HEK293 (cell line): ENCODE measurements at regions not wholly inside any gene's neighbourhood (a gene's known extent, or its start where the extent isn't known, plus 50 kb on each side); places are given as distances from the start of the nearest gene placed in this dataset.

ENCODE experiments used
- CTCF ChIA-PET: fragments of 350-600 bp; formaldehyde crosslinking; extraction: SDS; loops from one replicate; lab custom pipeline; 2021; ENCODE audit warnings: antibody characterized with exemption; lab: Yijun Ruan, JAX
- POLR2A ChIA-PET: fragments of 300-600 bp; formaldehyde crosslinking; extraction: SDS; loops from one replicate; lab custom pipeline; 2020; ENCODE audit warnings: antibody characterized with exemption, inconsistent platforms; lab: Yijun Ruan, JAX
- H3K27ac ChIP-seq: fragments of 200-500 bp; sonication (Bioruptor generic); 2 replicates; pipeline ENCODE4 v1.5.1; 2014; ENCODE audit warnings: low read depth, low read length, control low read depth, inconsistent platforms; ENCODE audit errors: extremely low read depth
- H3K36me3 ChIP-seq, 2 experiments: fragments of 200-500 bp in 1 of 2; sonication (Bioruptor generic) in 1 of 2; 1 replicate in 1 of 2; 2 replicates in 1 of 2; pipeline ENCODE4 v1.5.1; 2014 to 2017; ENCODE audit warnings: inconsistent platforms in 2 of 2, low read length in 2 of 2; ENCODE audit not compliant: control insufficient read depth in 2 of 2, insufficient read depth in 1 of 2
- H3K4me1 ChIP-seq: fragments of 200-500 bp; sonication (Bioruptor generic); 2 replicates; pipeline ENCODE4 v1.5.1; 2014; ENCODE audit warnings: mild to moderate bottlenecking, low read length, inconsistent platforms; ENCODE audit not compliant: control insufficient read depth, insufficient read depth
- H3K4me3 ChIP-seq: 2 replicates; pipeline ENCODE4 v1.5.1; 2011; ENCODE audit warnings: low read depth, mild to moderate bottlenecking, control low read depth, low read length, moderate library complexity
- H3K9me3 ChIP-seq: fragments of 200-500 bp; sonication (Bioruptor generic); 2 replicates; pipeline ENCODE4 v1.5.1; 2014; ENCODE audit warnings: low read depth, low read length, inconsistent platforms; ENCODE audit not compliant: control insufficient read depth, insufficient read depth
- GLIS2 ChIP-seq: fragments of 450-650 bp; formaldehyde crosslinking; IDR thresholded peaks from 2 replicates; pipeline ENCODE4 v1.5.1; 2016; ENCODE audit warnings: missing biosample characterization, missing genetic modification characterization
- HIC1 ChIP-seq: fragments of 450-650 bp; formaldehyde crosslinking; IDR thresholded peaks from 2 replicates; pipeline ENCODE4 v1.5.1; 2016; ENCODE audit warnings: missing biosample characterization, missing genetic modification characterization
- HOXD13 ChIP-seq: sonication (generic); formaldehyde crosslinking; IDR thresholded peaks from 2 replicates; pipeline ENCODE4 v1.8.0; 2022; ENCODE audit warnings: missing genetic modification reagents, borderline replicate concordance
- KLF10 ChIP-seq: fragments of 450-650 bp; IDR thresholded peaks from 2 replicates; pipeline ENCODE4 v1.5.1; 2018; ENCODE audit warnings: missing biosample characterization, mild to moderate bottlenecking, missing genetic modification characterization
- KLF16 ChIP-seq: fragments of 450-650 bp; formaldehyde crosslinking; IDR thresholded peaks from 2 replicates; pipeline ENCODE4 v1.5.1; 2017; ENCODE audit warnings: missing biosample characterization, missing genetic modification characterization
- KLF7 ChIP-seq: fragments of 450-650 bp; formaldehyde crosslinking; IDR thresholded peaks from 2 replicates; pipeline ENCODE4 v1.5.1; 2016; ENCODE audit warnings: missing biosample characterization, missing genetic modification characterization, borderline replicate concordance
- KLF8 ChIP-seq: fragments of 450-650 bp; formaldehyde crosslinking; IDR thresholded peaks from 2 replicates; pipeline ENCODE4 v1.5.1; 2016; ENCODE audit warnings: missing biosample characterization, missing genetic modification characterization
- KLF9 ChIP-seq: fragments of 450-650 bp; formaldehyde crosslinking; IDR thresholded peaks from 2 replicates; pipeline ENCODE4 v1.5.1; 2016; ENCODE audit warnings: missing biosample characterization, missing genetic modification characterization, low read depth
- OSR2 ChIP-seq: fragments of 450-650 bp; formaldehyde crosslinking; IDR thresholded peaks from 2 replicates; pipeline ENCODE4 v1.5.1; 2016; ENCODE audit warnings: missing biosample characterization, missing genetic modification characterization
- SCRT2 ChIP-seq: fragments of 450-650 bp; formaldehyde crosslinking; IDR thresholded peaks from 2 replicates; pipeline ENCODE4 v1.5.1; 2016; ENCODE audit warnings: missing biosample characterization, missing genetic modification characterization
- TCF7L2 ChIP-seq: IDR thresholded peaks from 2 replicates; pipeline ENCODE4 v1.6.1; 2011; ENCODE audit warnings: low read depth, mild to moderate bottlenecking, inconsistent platforms, low read length, moderate library complexity, borderline replicate concordance
- WT1 ChIP-seq: fragments of 450-650 bp; formaldehyde crosslinking; IDR thresholded peaks from 2 replicates; pipeline ENCODE4 v1.5.1; 2016; ENCODE audit warnings: missing biosample characterization, missing genetic modification characterization
- ZNF146 ChIP-seq: fragments of 450-650 bp; formaldehyde crosslinking; IDR thresholded peaks from 2 replicates; pipeline ENCODE4 v1.5.1; 2016; ENCODE audit warnings: missing biosample characterization, missing genetic modification characterization
- ZNF19 ChIP-seq: fragments of 450-650 bp; formaldehyde crosslinking; IDR thresholded peaks from 2 replicates; pipeline ENCODE4; 2016; ENCODE audit warnings: missing biosample characterization, missing genetic modification characterization, low read depth
- ZNF292 ChIP-seq: fragments of 450-650 bp; formaldehyde crosslinking; IDR thresholded peaks from 2 replicates; pipeline ENCODE4 v1.5.1; 2016; ENCODE audit warnings: low read depth, missing biosample characterization, missing genetic modification characterization, borderline replicate concordance
- ZNF366 ChIP-seq: fragments of 450-650 bp; formaldehyde crosslinking; conservative IDR thresholded peaks from 2 replicates; pipeline ENCODE4 v1.5.1; 2016; ENCODE audit warnings: missing biosample characterization, missing genetic modification characterization
- ZNF398 ChIP-seq: fragments of 450-650 bp; formaldehyde crosslinking; IDR thresholded peaks from 2 replicates; pipeline ENCODE4 v1.5.1; 2017; ENCODE audit warnings: missing biosample characterization, missing genetic modification characterization
- ZNF560 ChIP-seq: fragments of 450-650 bp; formaldehyde crosslinking; IDR thresholded peaks from 2 replicates; pipeline ENCODE4 v1.5.1; 2017; ENCODE audit warnings: missing biosample characterization, missing genetic modification characterization, borderline replicate concordance
- ZNF585B ChIP-seq: fragments of 450-650 bp; formaldehyde crosslinking; IDR thresholded peaks from 2 replicates; pipeline ENCODE4 v1.5.1; 2016; ENCODE audit warnings: missing biosample characterization, missing genetic modification characterization
- ZNF610 ChIP-seq: fragments of 450-650 bp; formaldehyde crosslinking; IDR thresholded peaks from 2 replicates; pipeline ENCODE4 v1.5.1; 2016; ENCODE audit warnings: missing biosample characterization, missing genetic modification characterization, borderline replicate concordance
- ZNF626 ChIP-seq: fragments of 450-650 bp; sonication (Bioruptor Pico); formaldehyde crosslinking; IDR thresholded peaks from 2 replicates; pipeline ENCODE4 v1.5.1; 2018; ENCODE audit warnings: missing biosample characterization, missing genetic modification characterization, inconsistent platforms
- ZNF692 ChIP-seq: fragments of 450-650 bp; formaldehyde crosslinking; IDR thresholded peaks from 2 replicates; pipeline ENCODE4 v1.5.1; 2016; ENCODE audit warnings: missing biosample characterization, missing genetic modification characterization
- TF ChIP-seq, protein P1 (sequence below): fragments of 450-650 bp; formaldehyde crosslinking; IDR thresholded peaks from 2 replicates; pipeline ENCODE4 v1.5.1; 2016; ENCODE audit warnings: missing biosample characterization, missing genetic modification characterization
- TF ChIP-seq, protein P2 (sequence below): fragments of 450-650 bp; formaldehyde crosslinking; IDR thresholded peaks from 2 replicates; pipeline ENCODE4 v1.5.1; 2016; ENCODE audit warnings: missing biosample characterization, missing genetic modification characterization
- TF ChIP-seq, protein P3 (sequence below): fragments of 450-650 bp; formaldehyde crosslinking; optimal IDR thresholded peaks from 2 replicates; pipeline ENCODE3; 2016; ENCODE audit warnings: missing biosample characterization, mild to moderate bottlenecking, missing genetic modification characterization

DNA sequence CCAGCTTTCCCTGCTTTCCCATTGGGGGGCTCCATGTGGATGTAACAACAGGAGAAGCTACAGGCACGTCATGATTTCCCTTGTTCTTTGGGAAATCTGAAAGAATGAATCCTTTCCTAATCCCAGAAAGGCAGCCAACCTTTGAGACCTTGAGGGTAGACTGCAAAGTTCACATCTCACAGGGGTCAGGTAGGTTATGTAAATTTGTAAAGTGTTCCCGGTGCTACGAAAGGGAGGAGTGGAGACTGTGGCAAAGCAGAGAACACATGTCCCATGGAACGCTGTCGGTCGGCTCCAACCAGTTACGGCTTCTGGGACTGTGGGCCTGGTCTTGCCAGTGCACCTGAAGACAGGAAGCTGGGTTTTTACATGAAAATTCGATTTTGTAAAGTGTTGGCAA lies 85.1 kb downstream of the RSPH3 start:
- H3K4me1 ChIP-seq = peaks cover 2% of the 10 kb centered on the region
- H3K9me3 ChIP-seq = no peaks in the 10 kb centered on the region
- no peaks in the 10 kb centered on the region for H3K36me3 ChIP-seq
- CTCF ChIA-PET = no interaction called here
- POLR2A ChIA-PET = interaction anchor here (0.5 kb wide), 1 partner anchor 310 kb away, joined by 11 read pairs; no protein-coding TSS in a partner anchor
- TF ChIP-seq KLF16 (tag by site-specific recombination) (no peak), ZNF19 (tag by site-specific recombination) (no peak), TCF7L2 (no peak), ZNF626 (no peak), ZNF366 (tag by site-specific recombination) (no peak), ZNF610 (tag by site-specific recombination) (no peak), SCRT2 (tag by site-specific recombination) (no peak), HIC1 (tag by site-specific recombination) (no peak), ZNF560 (no peak), KLF7 (tag by site-specific recombination) (no peak), GLIS2 (tag by site-specific recombination) (no peak), ZNF398 (tag by site-specific recombination) (no peak), ZNF692 (tag by site-specific recombination) (no peak), ZNF146 (tag by site-specific recombination) (no peak), ZNF585B (no peak)
- TF ChIP-seq, protein P1, sequence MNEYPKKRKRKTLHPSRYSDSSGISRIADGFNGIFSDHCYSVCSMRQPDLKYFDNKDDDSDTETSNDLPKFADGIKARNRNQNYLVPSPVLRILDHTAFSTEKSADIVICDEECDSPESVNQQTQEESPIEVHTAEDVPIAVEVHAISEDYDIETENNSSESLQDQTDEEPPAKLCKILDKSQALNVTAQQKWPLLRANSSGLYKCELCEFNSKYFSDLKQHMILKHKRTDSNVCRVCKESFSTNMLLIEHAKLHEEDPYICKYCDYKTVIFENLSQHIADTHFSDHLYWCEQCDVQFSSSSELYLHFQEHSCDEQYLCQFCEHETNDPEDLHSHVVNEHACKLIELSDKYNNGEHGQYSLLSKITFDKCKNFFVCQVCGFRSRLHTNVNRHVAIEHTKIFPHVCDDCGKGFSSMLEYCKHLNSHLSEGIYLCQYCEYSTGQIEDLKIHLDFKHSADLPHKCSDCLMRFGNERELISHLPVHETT (tag by site-specific recombination) = no peak
- H3K27ac ChIP-seq = no peak overlapping the region
- H3K4me3 ChIP-seq = no peak overlapping the region

DNA sequence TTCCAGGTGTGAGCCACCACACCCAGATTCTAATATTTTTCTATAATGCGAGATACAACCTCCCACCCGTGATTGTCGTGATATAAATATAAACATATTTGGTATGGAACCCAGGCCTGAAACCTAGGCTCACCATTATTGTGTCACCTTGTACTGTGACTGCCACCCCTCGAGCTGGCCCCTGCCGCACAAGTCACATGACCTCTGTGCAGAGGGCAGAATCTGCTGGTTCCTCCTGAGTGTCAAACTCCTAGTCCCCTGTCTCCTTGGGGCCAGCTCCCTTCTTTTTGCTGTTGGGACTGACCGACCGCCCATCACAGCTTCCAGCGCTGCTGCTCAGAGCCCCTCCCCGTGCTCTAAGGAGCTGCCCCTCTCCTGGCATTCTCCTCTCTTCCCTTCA lies 86.4 kb downstream of the RSPH3 start:
- Histone ChIP-seq H3K27ac (no peak overlapping the region), H3K4me3 (no peak overlapping the region), H3K9me3 (no peaks in the 10 kb centered on the region), H3K4me1 (peaks cover 2% of the 10 kb centered on the region), H3K36me3 (no peaks in the 10 kb centered on the region)
- ChIA-PET CTCF (interaction anchor here (0.5 kb wide), 1 partner anchor 182 kb away, joined by 3 read pairs; no protein-coding TSS in a partner anchor), POLR2A (no interaction called here)
- TF ChIP-seq, protein P2, sequence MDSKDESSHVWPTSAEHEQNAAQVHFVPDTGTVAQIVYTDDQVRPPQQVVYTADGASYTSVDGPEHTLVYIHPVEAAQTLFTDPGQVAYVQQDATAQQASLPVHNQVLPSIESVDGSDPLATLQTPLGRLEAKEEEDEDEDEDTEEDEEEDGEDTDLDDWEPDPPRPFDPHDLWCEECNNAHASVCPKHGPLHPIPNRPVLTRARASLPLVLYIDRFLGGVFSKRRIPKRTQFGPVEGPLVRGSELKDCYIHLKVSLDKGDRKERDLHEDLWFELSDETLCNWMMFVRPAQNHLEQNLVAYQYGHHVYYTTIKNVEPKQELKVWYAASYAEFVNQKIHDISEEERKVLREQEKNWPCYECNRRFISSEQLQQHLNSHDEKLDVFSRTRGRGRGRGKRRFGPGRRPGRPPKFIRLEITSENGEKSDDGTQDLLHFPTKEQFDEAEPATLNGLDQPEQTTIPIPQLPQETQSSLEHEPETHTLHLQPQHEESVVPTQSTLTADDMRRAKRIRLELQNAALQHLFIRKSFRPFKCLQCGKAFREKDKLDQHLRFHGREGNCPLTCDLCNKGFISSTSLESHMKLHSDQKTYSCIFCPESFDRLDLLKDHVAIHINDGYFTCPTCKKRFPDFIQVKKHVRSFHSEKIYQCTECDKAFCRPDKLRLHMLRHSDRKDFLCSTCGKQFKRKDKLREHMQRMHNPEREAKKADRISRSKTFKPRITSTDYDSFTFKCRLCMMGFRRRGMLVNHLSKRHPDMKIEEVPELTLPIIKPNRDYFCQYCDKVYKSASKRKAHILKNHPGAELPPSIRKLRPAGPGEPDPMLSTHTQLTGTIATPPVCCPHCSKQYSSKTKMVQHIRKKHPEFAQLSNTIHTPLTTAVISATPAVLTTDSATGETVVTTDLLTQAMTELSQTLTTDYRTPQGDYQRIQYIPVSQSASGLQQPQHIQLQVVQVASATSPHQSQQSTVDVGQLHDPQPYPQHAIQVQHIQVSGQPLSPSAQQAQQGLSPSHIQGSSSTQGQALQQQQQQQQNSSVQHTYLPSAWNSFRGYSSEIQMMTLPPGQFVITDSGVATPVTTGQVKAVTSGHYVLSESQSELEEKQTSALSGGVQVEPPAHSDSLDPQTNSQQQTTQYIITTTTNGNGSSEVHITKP (tag by site-specific recombination) = no peak
- no peak for TF ChIP-seq KLF8
- no peak for TF ChIP-seq HOXD13 (CRISPR knock-in tag)
- TF ChIP-seq, protein P3, sequence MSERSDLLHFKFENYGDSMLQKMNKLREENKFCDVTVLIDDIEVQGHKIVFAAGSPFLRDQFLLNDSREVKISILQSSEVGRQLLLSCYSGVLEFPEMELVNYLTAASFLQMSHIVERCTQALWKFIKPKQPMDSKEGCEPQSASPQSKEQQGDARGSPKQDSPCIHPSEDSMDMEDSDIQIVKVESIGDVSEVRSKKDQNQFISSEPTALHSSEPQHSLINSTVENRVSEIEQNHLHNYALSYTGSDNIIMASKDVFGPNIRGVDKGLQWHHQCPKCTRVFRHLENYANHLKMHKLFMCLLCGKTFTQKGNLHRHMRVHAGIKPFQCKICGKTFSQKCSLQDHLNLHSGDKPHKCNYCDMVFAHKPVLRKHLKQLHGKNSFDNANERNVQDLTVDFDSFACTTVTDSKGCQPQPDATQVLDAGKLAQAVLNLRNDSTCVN (tag by site-specific recombination) = no peak
- TF ChIP-seq OSR2 (tag by site-specific recombination) = no peak
- TF ChIP-seq WT1 = no peak
- no peak for TF ChIP-seq KLF9 (tag by site-specific recombination)
- no peak for TF ChIP-seq KLF10 (tag by site-specific recombination)
- TF ChIP-seq ZNF292 (tag by site-specific recombination) = no peak
